ENCODE measurements at regions not wholly inside any gene's neighbourhood (a gene's known extent, or its start where the extent isn't known, plus 50 kb on each side); places are given as distances from the start of the nearest gene placed in this dataset.

DNA sequence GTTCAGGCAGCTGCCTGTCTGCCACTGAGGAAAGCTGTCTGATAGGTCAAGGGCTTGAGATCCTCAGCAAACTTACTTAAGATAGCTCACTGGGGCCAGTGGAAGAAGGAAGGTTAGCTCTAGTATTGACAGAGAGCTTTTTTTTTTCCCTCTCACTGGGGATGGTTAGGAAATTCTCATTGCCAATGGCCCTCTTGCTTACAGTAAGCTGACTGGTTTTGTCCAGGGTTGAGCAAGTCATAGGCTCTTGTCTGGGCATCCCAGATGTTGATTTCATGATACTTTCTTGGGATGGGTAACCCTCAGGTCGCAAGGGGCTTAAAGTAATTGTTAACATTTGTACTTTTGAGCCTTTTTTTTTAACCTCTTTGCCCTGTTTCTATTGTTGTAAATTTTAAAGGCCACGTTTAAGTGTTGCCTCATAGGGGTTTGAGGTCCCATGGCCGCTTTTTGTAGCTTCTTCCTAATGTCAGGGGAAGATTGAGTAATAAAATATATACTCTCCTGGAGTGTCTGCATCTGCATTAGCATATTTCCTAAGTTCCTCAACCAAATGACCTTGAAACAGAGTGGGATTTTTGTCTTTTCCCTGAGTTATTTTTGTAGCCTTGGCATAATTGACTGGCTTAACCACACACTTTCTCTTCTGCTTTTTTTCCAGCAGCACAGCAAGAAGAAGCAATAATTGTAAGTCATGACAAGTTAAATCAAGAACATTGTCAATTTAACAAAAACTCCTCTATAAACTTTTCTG, 716.0 kb downstream of the LRFN5 start:
- Histone ChIP-seq H3K27ac (ENCODE audit: low read depth, low read length) (no peak overlapping the region), H4K20me1 (ENCODE audit: control insufficient read depth, insufficient read depth, low read depth, low read length) (no peaks in the 10 kb centered on the region)
- no peak for TF ChIP-seq CTCF (IDR thresholded peaks at IDR 0.05; ENCODE audit: low read depth, low read length, poor library complexity, severe bottlenecking)
- TF ChIP-seq EZH2phosphoT487 (IDR thresholded peaks at IDR 0.05; ENCODE audit: borderline replicate concordance, low read length) = no peak

DNA sequence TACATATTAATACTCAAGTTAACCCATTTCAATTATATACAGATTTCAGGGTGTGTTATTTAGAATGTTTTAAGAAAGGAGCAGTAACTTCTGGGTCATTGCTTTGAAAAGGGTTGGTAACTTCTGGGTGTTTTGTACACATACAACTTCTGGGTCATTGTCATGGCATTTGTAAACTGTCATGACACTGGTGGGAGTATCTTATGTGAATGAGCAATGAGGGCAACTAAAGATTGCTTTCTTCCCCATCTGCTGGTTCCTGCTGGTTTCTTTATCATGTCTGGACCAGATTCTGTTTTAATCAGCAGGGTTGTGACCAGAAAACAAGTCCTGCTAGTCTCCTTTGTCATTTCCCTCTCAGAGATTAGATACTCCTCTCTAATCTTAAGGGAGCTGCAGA, 713.3 kb downstream of the LRFN5 start:
- Histone ChIP-seq H3K4me2 (ENCODE audit: low read length) (no peak overlapping the region), H3K27me3 (ENCODE audit: control insufficient read depth, low read length) (no peaks in the 10 kb centered on the region), H4K20me1 (ENCODE audit: control insufficient read depth, insufficient read depth, low read depth, low read length) (no peaks in the 10 kb centered on the region), H3K79me2 (ENCODE audit: control insufficient read depth, low read length) (no peaks in the 10 kb centered on the region), H3K27ac (ENCODE audit: low read depth, low read length) (no peak overlapping the region), H3K4me1 (ENCODE audit: control insufficient read depth, low read length) (no peaks in the 10 kb centered on the region), H3K4me3 (ENCODE audit: low read length) (no peak overlapping the region), H3K9me3 (ENCODE audit: control insufficient read depth, insufficient read depth, low read length) (no peaks in the 10 kb centered on the region; the same call in 1 of the 2 replicates), H3F3A (ENCODE audit: control insufficient read depth, insufficient read depth) (no peaks in the 10 kb centered on the region), H3K9me2 (replicated peaks; ENCODE audit: control insufficient read depth, low read length) (no peaks in the 10 kb centered on the region), H3K36me3 (ENCODE audit: control insufficient read depth, low read length) (no peaks in the 10 kb centered on the region)
- TF ChIP-seq EZH2phosphoT487 (IDR thresholded peaks at IDR 0.05; ENCODE audit: borderline replicate concordance, low read length) (no peak), CTCF (IDR thresholded peaks at IDR 0.05; ENCODE audit: low read depth, low read length, poor library complexity, severe bottlenecking) (no peak)

More for the DNA sequence above, 716.0 kb downstream of the LRFN5 start:
- Histone ChIP-seq H3K4me1 (ENCODE audit: control insufficient read depth, low read length) (no peaks in the 10 kb centered on the region), H3K4me2 (ENCODE audit: low read length) (no peak overlapping the region), H3K9me3 (ENCODE audit: control insufficient read depth, insufficient read depth, low read length) (no peaks in the 10 kb centered on the region; the same call in 1 of the 2 replicates), H3K27me3 (ENCODE audit: control insufficient read depth, low read length) (no peaks in the 10 kb centered on the region), H3K36me3 (ENCODE audit: control insufficient read depth, low read length) (no peaks in the 10 kb centered on the region), H3F3A (ENCODE audit: control insufficient read depth, insufficient read depth) (no peaks in the 10 kb centered on the region), H3K4me3 (ENCODE audit: low read length) (no peak overlapping the region), H3K9me2 (replicated peaks; ENCODE audit: control insufficient read depth, low read length) (no peaks in the 10 kb centered on the region), H3K79me2 (ENCODE audit: control insufficient read depth, low read length) (no peaks in the 10 kb centered on the region)

DNA sequence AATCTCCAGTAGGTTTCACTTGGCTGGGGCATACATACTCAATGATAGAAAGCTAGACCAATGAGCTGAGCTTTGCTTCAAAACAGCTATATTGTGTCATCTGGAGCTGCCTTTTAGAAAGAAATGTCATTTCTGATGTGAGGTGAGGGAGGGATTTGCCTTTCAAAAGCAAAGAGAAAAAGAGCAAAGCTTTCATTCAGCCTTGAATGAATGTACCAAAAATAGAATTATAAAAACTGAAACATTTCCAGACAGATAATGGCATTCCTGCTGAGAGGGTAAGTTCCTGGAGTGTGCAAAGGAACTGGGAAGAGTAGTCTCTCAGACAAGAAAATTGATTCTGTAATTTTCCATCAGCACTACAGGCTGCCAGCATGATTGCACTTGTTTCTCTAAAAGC, 710.0 kb downstream of the LRFN5 start:
- Histone ChIP-seq H3K4me1 (ENCODE audit: control insufficient read depth, low read length) (no peaks in the 10 kb centered on the region), H3K79me2 (ENCODE audit: control insufficient read depth, low read length) (no peaks in the 10 kb centered on the region), H3K9me2 (replicated peaks; ENCODE audit: control insufficient read depth, low read length) (no peaks in the 10 kb centered on the region), H3F3A (ENCODE audit: control insufficient read depth, insufficient read depth) (no peaks in the 10 kb centered on the region), H4K20me1 (ENCODE audit: control insufficient read depth, insufficient read depth, low read depth, low read length) (no peaks in the 10 kb centered on the region), H3K9me3 (ENCODE audit: control insufficient read depth, insufficient read depth, low read length) (no peaks in the 10 kb centered on the region), H3K4me2 (ENCODE audit: low read length) (no peak overlapping the region), H3K36me3 (ENCODE audit: control insufficient read depth, low read length) (no peaks in the 10 kb centered on the region), H3K4me3 (ENCODE audit: low read length) (no peak overlapping the region), H3K27me3 (ENCODE audit: control insufficient read depth, low read length) (no peaks in the 10 kb centered on the region), H3K27ac (ENCODE audit: low read depth, low read length) (no peak overlapping the region)
- TF ChIP-seq CTCF (IDR thresholded peaks at IDR 0.05; ENCODE audit: low read depth, low read length, poor library complexity, severe bottlenecking) = no peak
- TF ChIP-seq EZH2phosphoT487 (IDR thresholded peaks at IDR 0.05; ENCODE audit: borderline replicate concordance, low read length) = no peak
